CD4-positive, CD25-positive, alpha-beta regulatory T cell (primary cell): ENCODE measurements at regions not wholly inside any gene's neighbourhood (a gene's known extent, or its start where the extent isn't known, plus 50 kb on each side); places are given as distances from the start of the nearest gene placed in this dataset.

Experiments used
- ATAC-seq, 2 donors: fragments of 150-1000 bp; cut with Tn5 transposase; one replicate each; pipeline ENCODE4 v1.10.0; 2021; ENCODE audit warnings: low read depth in 2 of 2, moderate number of reproducible peaks in 2 of 2, moderate library complexity in 1 of 2
- DNase-seq, 3 donors: peaks; one replicate each; pipeline versions ENCODE4 v3.0.0 to v3.0.0-alpha.2; 2012 to 2022; ENCODE audit warnings: mixed read lengths in 1 of 3
- H3K27ac ChIP-seq: one replicate; pipeline ENCODE4 v1.7.0; 2013; ENCODE audit warnings: mild to moderate bottlenecking, low read length; ENCODE audit not compliant: insufficient read depth, poor library complexity, severe bottlenecking
- H3K27me3 ChIP-seq: one replicate; pipeline ENCODE4 v1.7.0; 2013; ENCODE audit warnings: low read length; ENCODE audit not compliant: control insufficient read depth, insufficient read depth
- H3K36me3 ChIP-seq: one replicate; pipeline ENCODE4 v1.7.0; 2013; ENCODE audit warnings: mild to moderate bottlenecking, low read length, moderate library complexity; ENCODE audit not compliant: control insufficient read depth, insufficient read depth
- H3K4me1 ChIP-seq: 2 replicates; pipeline ENCODE4 v1.7.0; 2013; ENCODE audit warnings: mild to moderate bottlenecking, low read length; ENCODE audit not compliant: insufficient read depth, control insufficient read depth, poor library complexity, severe bottlenecking
- H3K4me3 ChIP-seq: one replicate; pipeline ENCODE4 v1.7.0; 2013; ENCODE audit warnings: low read depth, mild to moderate bottlenecking, low read length, moderate library complexity
- H3K9me3 ChIP-seq, 2 experiments: 1 replicate in 1 of 2; 2 replicates in 1 of 2; pipeline ENCODE4 v1.7.0; 2013; ENCODE audit warnings: low read length in 2 of 2, mild to moderate bottlenecking in 1 of 2, moderate library complexity in 1 of 2; ENCODE audit not compliant: control insufficient read depth in 2 of 2
- H3K27ac Mint-ChIP-seq, 3 donors: one replicate each; pipeline ENCODE4 v1.8.0; 2020 to 2022; ENCODE audit warnings: mild to moderate bottlenecking in 3 of 3, mixed read lengths in 3 of 3, moderate library complexity in 2 of 3
- H3K27me3 Mint-ChIP-seq: one replicate; pipeline ENCODE4 v1.8.0; 2022; ENCODE audit warnings: mild to moderate bottlenecking, mixed read lengths
- H3K36me3 Mint-ChIP-seq: one replicate; pipeline ENCODE4 v1.8.0; 2020; ENCODE audit warnings: mixed read lengths
- H3K4me1 Mint-ChIP-seq, 4 donors: one replicate each; pipeline ENCODE4 v1.8.0; 2020 to 2022; ENCODE audit warnings: mixed read lengths in 4 of 4, mild to moderate bottlenecking in 1 of 4
- H3K4me3 Mint-ChIP-seq, 4 donors: one replicate each; pipeline ENCODE4 v1.8.0; 2020 to 2022; ENCODE audit warnings: mild to moderate bottlenecking in 4 of 4, mixed read lengths in 4 of 4, moderate library complexity in 3 of 4
- H3K9me3 Mint-ChIP-seq, 7 donors: one replicate each; pipeline ENCODE4 v1.8.0; 2020 to 2022; ENCODE audit warnings: mixed read lengths in 7 of 7, mild to moderate bottlenecking in 3 of 7, moderate library complexity in 2 of 7

DNA sequence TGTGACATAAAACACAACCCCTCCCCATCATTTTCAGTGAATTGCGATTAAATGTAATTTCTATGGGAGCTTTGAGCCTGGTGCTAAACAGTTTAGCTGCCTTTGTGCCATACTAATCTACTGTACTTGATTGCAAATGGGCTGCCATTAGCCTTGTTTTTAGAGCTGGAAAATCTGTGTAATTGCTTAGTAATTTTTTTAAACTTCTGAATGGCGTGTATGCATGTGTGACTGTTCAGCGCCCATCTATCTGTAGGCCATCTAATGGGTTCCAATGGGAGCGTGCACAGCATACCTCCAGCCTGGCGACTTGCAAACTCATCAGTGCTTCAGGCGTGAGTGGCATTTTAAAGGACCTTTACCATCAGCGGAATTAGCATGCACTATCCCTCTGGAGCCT is 142.7 kb upstream of the KIRREL3 start:
- peaks cover 0 to 2% (median 0%) of the 10 kb centered on the region in 7 donors for H3K9me3 Mint-ChIP-seq
- H3K9me3 ChIP-seq, result no peaks in the 10 kb centered on the region
- no peaks in the 10 kb centered on the region for H3K4me1 Mint-ChIP-seq

DNA sequence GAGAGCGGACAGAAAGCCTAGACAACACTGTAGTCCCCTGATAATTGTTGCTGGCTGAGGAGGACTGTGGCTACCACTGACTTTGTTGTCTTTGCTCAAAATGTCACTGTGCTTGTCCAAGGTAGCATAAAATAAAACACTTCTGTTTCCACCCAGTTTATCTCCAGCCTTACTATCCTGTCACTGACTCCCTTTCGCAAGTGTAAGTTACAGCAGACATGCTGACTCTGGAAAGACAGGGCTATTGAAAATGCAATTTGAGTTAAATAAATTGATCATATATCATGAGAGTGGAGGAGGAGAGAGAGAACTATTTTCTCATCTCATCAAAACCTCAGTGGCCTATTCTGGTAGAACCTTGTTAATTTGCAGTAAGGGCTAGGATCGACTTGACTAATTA is 138.0 kb upstream of the KIRREL3 start:
- Mint-ChIP-seq H3K4me1 (no peaks in the 10 kb centered on the region), H3K9me3 (peaks cover 0 to 3% (median 0%) of the 10 kb centered on the region in 7 donors), H3K27me3 (no peaks in the 10 kb centered on the region), H3K4me3 (no peak overlapping the region), H3K36me3 (no peaks in the 10 kb centered on the region), H3K27ac (no peak overlapping the region)
- H3K27me3 ChIP-seq, result no peaks in the 10 kb centered on the region
- no peaks in the 10 kb centered on the region for H3K36me3 ChIP-seq
- H3K27ac ChIP-seq, result no peak overlapping the region
- H3K9me3 ChIP-seq, result no peaks in the 10 kb centered on the region
- no peak for ATAC-seq
- no peak for DNase-seq
- no peak overlapping the region for H3K4me3 ChIP-seq
- H3K4me1 ChIP-seq, result no peaks in the 10 kb centered on the region

More for the DNA sequence above, 142.7 kb upstream of the KIRREL3 start:
- no peak overlapping the region for H3K4me3 ChIP-seq
- no peaks in the 10 kb centered on the region for H3K27me3 Mint-ChIP-seq
- no peaks in the 10 kb centered on the region for H3K4me1 ChIP-seq
- no peaks in the 10 kb centered on the region for H3K36me3 Mint-ChIP-seq
- no peaks in the 10 kb centered on the region for H3K36me3 ChIP-seq
- ATAC-seq, result no peak
- H3K27ac Mint-ChIP-seq, result no peak overlapping the region
- H3K27ac ChIP-seq, result no peak overlapping the region
- DNase-seq, result no peak
- H3K27me3 ChIP-seq, result no peaks in the 10 kb centered on the region
- no peak overlapping the region for H3K4me3 Mint-ChIP-seq

DNA sequence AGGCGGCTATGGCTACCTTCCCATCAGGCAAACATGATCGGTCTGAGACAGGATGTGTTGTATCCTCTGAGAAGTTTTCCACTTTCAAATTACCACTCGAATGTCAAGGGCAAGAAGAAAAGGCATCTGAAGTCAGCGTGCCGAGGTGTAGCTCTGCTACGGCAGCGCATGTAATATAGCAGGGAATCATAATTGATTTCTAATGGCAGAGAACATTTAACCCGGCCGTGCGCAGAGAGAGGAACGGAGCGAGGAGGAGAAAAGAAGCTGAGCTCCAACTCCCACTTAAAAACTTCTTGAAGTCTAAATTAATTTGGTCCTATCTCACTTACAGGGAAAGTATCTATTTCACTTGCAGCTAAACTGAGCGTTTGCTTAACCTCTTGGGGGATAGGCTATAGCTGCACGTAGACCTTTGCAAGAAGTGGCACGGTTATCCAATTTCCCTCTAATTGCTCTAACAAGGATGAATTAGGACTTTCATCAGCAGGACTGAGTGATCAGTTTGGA is 137.3 kb upstream of the KIRREL3 start:
- no peak for ATAC-seq

DNA sequence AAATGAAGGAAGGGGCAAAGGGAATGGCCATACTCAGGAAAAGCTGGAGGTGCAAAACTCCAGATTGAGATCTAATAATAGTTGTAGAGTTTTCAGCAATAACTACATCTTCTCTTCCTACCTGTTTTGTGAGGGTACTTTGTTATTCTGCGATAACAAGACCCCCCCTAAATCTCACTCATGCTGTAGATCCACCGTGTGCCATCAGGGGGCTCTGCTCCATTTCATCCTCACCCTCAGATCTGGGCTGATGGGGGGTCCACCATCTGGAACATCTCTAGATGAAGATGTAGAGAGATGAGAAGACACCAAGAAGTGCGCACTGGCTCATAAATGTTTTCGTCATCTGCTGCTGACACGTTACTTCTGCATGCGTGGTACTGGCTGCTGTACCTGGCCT is 135.9 kb upstream of the KIRREL3 start:
- ATAC-seq, result no peak
- H3K27ac Mint-ChIP-seq, result no peak overlapping the region

More for the DNA sequence above, 137.3 kb upstream of the KIRREL3 start:
- Mint-ChIP-seq H3K9me3 (peaks cover 0 to 3% (median 0%) of the 10 kb centered on the region in 7 donors), H3K36me3 (no peaks in the 10 kb centered on the region), H3K27ac (no peak overlapping the region), H3K27me3 (no peaks in the 10 kb centered on the region), H3K4me3 (no peak overlapping the region), H3K4me1 (no peaks in the 10 kb centered on the region)
- H3K4me3 ChIP-seq, result no peak overlapping the region
- no peak for DNase-seq
- H3K9me3 ChIP-seq, result no peaks in the 10 kb centered on the region
- no peaks in the 10 kb centered on the region for H3K4me1 ChIP-seq
- no peak overlapping the region for H3K27ac ChIP-seq
- H3K27me3 ChIP-seq, result no peaks in the 10 kb centered on the region
- H3K36me3 ChIP-seq, result no peaks in the 10 kb centered on the region

DNA sequence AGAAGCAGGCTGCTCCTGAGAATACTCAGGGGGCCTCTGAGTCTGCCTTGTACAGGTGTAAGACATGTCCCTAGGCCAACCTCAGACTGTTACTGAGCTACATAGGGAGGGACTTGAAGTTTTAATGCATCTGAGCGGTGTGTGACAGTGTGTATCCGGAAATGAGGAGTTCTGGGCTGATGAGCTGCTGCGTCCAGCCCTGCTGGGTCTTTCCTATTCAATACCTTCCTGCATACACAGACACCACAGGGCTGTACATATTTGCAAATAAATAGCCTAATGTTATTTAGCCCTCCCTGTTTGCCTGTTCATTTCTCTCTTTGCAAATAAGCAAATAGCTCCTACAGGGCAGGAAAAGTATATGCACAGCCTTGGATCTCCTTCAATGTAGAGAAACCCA is 134.7 kb upstream of the KIRREL3 start:
- ATAC-seq (no peak), DNase-seq (no peak)
- H3K27ac ChIP-seq, result no peak overlapping the region
- H3K27me3 ChIP-seq, result no peaks in the 10 kb centered on the region
- H3K27ac Mint-ChIP-seq, result no peak overlapping the region
- no peaks in the 10 kb centered on the region for H3K36me3 ChIP-seq
- H3K4me1 Mint-ChIP-seq, result no peaks in the 10 kb centered on the region
- no peaks in the 10 kb centered on the region for H3K36me3 Mint-ChIP-seq
- H3K27me3 Mint-ChIP-seq, result no peaks in the 10 kb centered on the region
- H3K4me3 Mint-ChIP-seq, result no peak overlapping the region
- no peak overlapping the region for H3K4me3 ChIP-seq
- no peaks in the 10 kb centered on the region for H3K4me1 ChIP-seq
- H3K9me3 ChIP-seq, result no peaks in the 10 kb centered on the region
- H3K9me3 Mint-ChIP-seq, result peaks cover 0 to 3% (median 0%) of the 10 kb centered on the region in 7 donors

More for the DNA sequence above, 135.9 kb upstream of the KIRREL3 start:
- H3K4me3 ChIP-seq, result no peak overlapping the region
- H3K4me1 ChIP-seq, result no peaks in the 10 kb centered on the region
- peaks cover 0 to 3% (median 0%) of the 10 kb centered on the region in 7 donors for H3K9me3 Mint-ChIP-seq
- no peak overlapping the region for H3K4me3 Mint-ChIP-seq
- no peaks in the 10 kb centered on the region for H3K9me3 ChIP-seq
- no peak for DNase-seq
- H3K27ac ChIP-seq, result no peak overlapping the region
- H3K27me3 Mint-ChIP-seq, result no peaks in the 10 kb centered on the region
- H3K27me3 ChIP-seq, result no peaks in the 10 kb centered on the region
- H3K36me3 Mint-ChIP-seq, result no peaks in the 10 kb centered on the region
- H3K36me3 ChIP-seq, result no peaks in the 10 kb centered on the region
- H3K4me1 Mint-ChIP-seq, result no peaks in the 10 kb centered on the region

DNA sequence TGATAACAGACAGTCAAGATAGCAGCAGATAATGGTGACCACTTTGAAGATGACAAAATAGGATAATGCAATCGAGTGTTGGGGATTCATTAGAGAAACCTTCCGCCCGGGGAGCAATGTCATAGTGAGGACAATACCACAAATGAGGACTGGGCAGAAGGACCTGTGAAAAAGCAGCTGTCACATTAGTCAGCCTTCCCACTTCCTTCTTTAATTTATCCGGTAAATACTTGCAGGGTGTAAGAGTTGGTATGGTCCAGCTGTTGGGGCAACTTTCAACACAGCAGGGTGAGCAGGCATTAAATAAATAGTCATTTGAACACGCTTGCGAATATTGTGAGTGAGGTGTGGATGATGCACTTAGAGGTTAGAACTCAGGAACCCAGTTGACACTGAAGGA is 132.5 kb upstream of the KIRREL3 start:
- H3K27ac ChIP-seq, result no peak overlapping the region
- no peak overlapping the region for H3K4me3 Mint-ChIP-seq
- no peaks in the 10 kb centered on the region for H3K4me1 Mint-ChIP-seq
- H3K27me3 ChIP-seq, result no peaks in the 10 kb centered on the region
- no peaks in the 10 kb centered on the region for H3K36me3 ChIP-seq
- H3K27me3 Mint-ChIP-seq, result no peaks in the 10 kb centered on the region
- ATAC-seq, result no peak
- no peak for DNase-seq
- H3K27ac Mint-ChIP-seq, result no peak overlapping the region
- H3K9me3 ChIP-seq, result no peaks in the 10 kb centered on the region
- H3K4me1 ChIP-seq, result no peaks in the 10 kb centered on the region
- H3K9me3 Mint-ChIP-seq, result peaks cover 0 to 3% (median 0%) of the 10 kb centered on the region in 7 donors
- H3K4me3 ChIP-seq, result no peak overlapping the region
- no peaks in the 10 kb centered on the region for H3K36me3 Mint-ChIP-seq

DNA sequence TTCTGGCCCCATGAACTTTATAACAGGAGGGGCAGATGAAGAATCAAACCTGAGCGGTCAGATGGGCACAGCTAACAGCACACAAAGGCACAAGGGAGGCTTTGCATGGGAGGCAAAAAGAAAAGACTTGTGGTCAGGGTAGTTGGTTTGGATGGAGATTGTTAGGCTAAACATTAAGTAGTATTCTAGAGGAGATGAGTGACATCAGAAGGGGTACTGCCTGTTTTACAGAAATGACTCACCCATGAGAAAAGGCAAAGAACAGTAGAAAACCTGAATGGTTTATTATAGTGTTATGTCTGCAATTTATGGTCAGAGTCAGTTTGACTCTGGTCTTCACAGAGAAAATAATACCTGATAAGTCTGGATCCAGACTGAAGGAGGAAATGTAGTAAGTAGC is 129.8 kb upstream of the KIRREL3 start:
- Mint-ChIP-seq H3K9me3 (peaks cover 0 to 1% (median 0%) of the 10 kb centered on the region in 7 donors), H3K4me3 (no peak overlapping the region), H3K36me3 (no peaks in the 10 kb centered on the region), H3K27ac (no peak overlapping the region), H3K4me1 (no peaks in the 10 kb centered on the region), H3K27me3 (no peaks in the 10 kb centered on the region)
- no peak for ATAC-seq
- no peak for DNase-seq
- Histone ChIP-seq H3K9me3 (no peaks in the 10 kb centered on the region), H3K36me3 (no peaks in the 10 kb centered on the region), H3K27me3 (no peaks in the 10 kb centered on the region), H3K27ac (no peak overlapping the region), H3K4me3 (no peak overlapping the region), H3K4me1 (no peaks in the 10 kb centered on the region)

DNA sequence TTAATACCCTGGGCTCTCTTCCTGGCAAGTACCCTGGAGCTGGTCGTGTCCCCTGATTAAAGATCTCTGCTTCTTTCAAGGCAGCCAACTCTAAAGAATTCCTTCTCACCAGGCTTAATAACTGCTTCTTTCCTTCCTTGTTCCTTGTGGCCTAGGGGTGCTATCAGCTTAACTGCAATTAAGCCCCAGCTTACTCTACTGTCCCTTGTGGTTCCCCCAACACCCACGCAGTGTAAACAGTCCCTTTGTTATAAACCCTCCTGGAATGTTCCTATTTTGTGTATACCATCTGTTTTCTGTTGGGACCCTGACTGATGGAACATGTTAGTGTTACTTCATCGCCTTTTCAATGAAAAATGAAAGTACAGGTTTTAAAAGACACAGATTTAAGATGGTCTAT is 126.4 kb upstream of the KIRREL3 start:
- no peaks in the 10 kb centered on the region for H3K27me3 ChIP-seq
- H3K36me3 Mint-ChIP-seq, result no peaks in the 10 kb centered on the region
- H3K4me1 ChIP-seq, result no peaks in the 10 kb centered on the region
- no peaks in the 10 kb centered on the region for H3K9me3 ChIP-seq
- no peak overlapping the region for H3K27ac ChIP-seq
- H3K4me1 Mint-ChIP-seq, result no peaks in the 10 kb centered on the region
- H3K36me3 ChIP-seq, result no peaks in the 10 kb centered on the region
- H3K4me3 ChIP-seq, result no peak overlapping the region
- DNase-seq (no peak), ATAC-seq (no peak)
- H3K27ac Mint-ChIP-seq, result no peak overlapping the region
- no peaks in the 10 kb centered on the region for H3K27me3 Mint-ChIP-seq
- no peaks in the 10 kb centered on the region for H3K9me3 Mint-ChIP-seq
- no peak overlapping the region for H3K4me3 Mint-ChIP-seq
